Tibial nerve (tissue), 4 donors: ENCODE measurements at regions not wholly inside any gene's neighbourhood (a gene's known extent, or its start where the extent isn't known, plus 50 kb on each side); places are given as distances from the start of the nearest gene placed in this dataset.

Experiments
- DNase-seq, 2 donors: peaks; one replicate each; pipeline ENCODE4 v3.0.0-alpha.2; 2019; ENCODE audit warnings: low spot score in 2 of 2
- H3K27ac ChIP-seq, 4 donors: fragments of 200-600 bp; sonication (generic) in 3 of 4; one replicate each; pipeline ENCODE4 v1.5.1; 2017 to 2019; ENCODE audit warnings: mild to moderate bottlenecking in 1 of 4
- H3K27me3 ChIP-seq, 2 donors: fragments of 200-600 bp; sonication (generic) in 1 of 2; one replicate each; pipeline versions ENCODE4 v1.5.1 to v1.6.0; 2017 to 2019
- H3K36me3 ChIP-seq, 3 donors: fragments of 200-600 bp; sonication (generic); one replicate each; pipeline ENCODE4 v1.5.1; 2018 to 2019
- H3K4me1 ChIP-seq, 4 donors: fragments of 200-600 bp; sonication (generic) in 3 of 4; one replicate each; pipeline ENCODE4 v1.5.1; 2017 to 2019
- H3K4me3 ChIP-seq, 4 donors: fragments of 200-600 bp; sonication (generic) in 3 of 4; one replicate each; pipeline ENCODE4 v1.5.1; 2017 to 2019; ENCODE audit warnings: mild to moderate bottlenecking in 1 of 4, moderate library complexity in 1 of 4
- H3K9me3 ChIP-seq, 4 donors: fragments of 200-600 bp; sonication (generic) in 3 of 4; one replicate each; pipeline ENCODE4 v1.5.1; 2017 to 2019
- CTCF ChIP-seq, 5 experiments: fragments of 200-600 bp in 3 of 5; fragments of 450-650 bp in 2 of 5; sonication (generic) in 3 of 5; IDR thresholded peaks; one replicate each; pipeline ENCODE4 v1.5.1; 2016 to 2019; ENCODE audit warnings: antibody characterized with exemption in 5 of 5, mild to moderate bottlenecking in 3 of 5, moderate library complexity in 2 of 5
- EP300 ChIP-seq, 2 donors: sonication (generic); formaldehyde crosslinking; IDR thresholded peaks; one replicate each; pipeline ENCODE4 v1.6.1; 2017; ENCODE audit warnings: antibody characterized with exemption in 2 of 2, mild to moderate bottlenecking in 1 of 2
- POLR2A ChIP-seq, 2 donors: fragments of 450-650 bp; IDR thresholded peaks; one replicate each; pipeline ENCODE4 v1.6.1; 2017; ENCODE audit warnings: antibody characterized with exemption in 2 of 2, mild to moderate bottlenecking in 2 of 2, moderate library complexity in 2 of 2
- WGBS, 2 donors: methylation state at CpG; one replicate each; pipeline ENCODE4 v1.1.5; 2018; 5-methylcytosine and 5-hydroxymethylcytosine counted together

GRCh38 chr15:29569533-29570092 is 252.7 kb downstream of the TJP1 start:
- H3K4me3 ChIP-seq, result peak overlapping the region in 2 of 4 donors; percentile 26 to 63
- peaks cover 0 to 46% of the 10 kb centered on the region in 2 donors for H3K27me3 ChIP-seq
- peaks cover 0 to 25% (median 0%) of the 10 kb centered on the region in 4 donors for H3K4me1 ChIP-seq
- DNase-seq, result no peak
- no peaks in the 10 kb centered on the region for H3K36me3 ChIP-seq
- H3K9me3 ChIP-seq, result no peaks in the 10 kb centered on the region
- TF ChIP-seq POLR2A (IDR thresholded peaks at IDR 0.05) (no peak), EP300 (IDR thresholded peaks at IDR 0.05) (no peak), CTCF (IDR thresholded peaks at IDR 0.05) (no peak)
- WGBS, 2 donors, result 3 to 4% methylated on average over 23 to 25 of the region's 37 CpGs
- H3K27ac ChIP-seq, result no peak overlapping the region

- peaks cover 0 to 46% of the 10 kb centered on the region in 2 donors for H3K27me3 ChIP-seq
- no peaks in the 10 kb centered on the region for H3K36me3 ChIP-seq
- TF ChIP-seq EP300 (IDR thresholded peaks at IDR 0.05) (no peak), POLR2A (IDR thresholded peaks at IDR 0.05) (no peak), CTCF (IDR thresholded peaks at IDR 0.05) (no peak)
- no peak overlapping the region for H3K27ac ChIP-seq
- no peak overlapping the region for H3K4me3 ChIP-seq
- H3K4me1 ChIP-seq, result peaks cover 0 to 25% (median 0%) of the 10 kb centered on the region in 4 donors
- WGBS, 2 donors, result 41 to 46% methylated on average over 9 of the region's 9 CpGs
- DNase-seq, result no peak
- no peaks in the 10 kb centered on the region for H3K9me3 ChIP-seq
These were observed 253.3 kb downstream of the TJP1 start for GRCh38 chr15:29568840-29569532.

GRCh38 chr15:29567336-29567735 is 254.9 kb downstream of the TJP1 start:
- TF ChIP-seq POLR2A (IDR thresholded peaks at IDR 0.05) (no peak), EP300 (IDR thresholded peaks at IDR 0.05) (no peak), CTCF (IDR thresholded peaks at IDR 0.05) (no peak)
- 79 to 84% methylated on average over 1 of the region's 1 CpG for WGBS, 2 donors
- H3K27ac ChIP-seq, result no peak overlapping the region
- no peaks in the 10 kb centered on the region for H3K36me3 ChIP-seq
- H3K4me3 ChIP-seq, result no peak overlapping the region
- peaks cover 0 to 38% of the 10 kb centered on the region in 2 donors for H3K27me3 ChIP-seq
- DNase-seq, result no peak
- peaks cover 0 to 25% (median 0%) of the 10 kb centered on the region in 4 donors for H3K4me1 ChIP-seq
- H3K9me3 ChIP-seq, result peaks cover 0 to 9% (median 0%) of the 10 kb centered on the region in 4 donors

GRCh38 chr15:29566914-29567313 is 255.4 kb downstream of the TJP1 start:
- TF ChIP-seq CTCF (IDR thresholded peaks at IDR 0.05), result no peak
- no peak for TF ChIP-seq POLR2A (IDR thresholded peaks at IDR 0.05)
- TF ChIP-seq EP300 (IDR thresholded peaks at IDR 0.05), result no peak
- 58 to 76% methylated on average over 3 of the region's 3 CpGs for WGBS, 2 donors
- H3K9me3 ChIP-seq, result peaks cover 0 to 11% (median 0%) of the 10 kb centered on the region in 4 donors
- H3K4me1 ChIP-seq, result peaks cover 0 to 22% (median 0%) of the 10 kb centered on the region in 4 donors
- H3K4me3 ChIP-seq, result no peak overlapping the region
- no peaks in the 10 kb centered on the region for H3K36me3 ChIP-seq
- H3K27ac ChIP-seq, result no peak overlapping the region
- DNase-seq, result no peak
- H3K27me3 ChIP-seq, result peaks cover 0 to 34% of the 10 kb centered on the region in 2 donors

- Histone ChIP-seq H3K27ac (no peak overlapping the region), H3K36me3 (no peaks in the 10 kb centered on the region), H3K27me3 (peaks cover 0 to 5% of the 10 kb centered on the region in 2 donors), H3K9me3 (peaks cover 0 to 13% (median 0%) of the 10 kb centered on the region in 4 donors), H3K4me3 (no peak overlapping the region), H3K4me1 (no peaks in the 10 kb centered on the region)
- DNase-seq, result no peak
- TF ChIP-seq CTCF (IDR thresholded peaks at IDR 0.05) (no peak), POLR2A (IDR thresholded peaks at IDR 0.05) (no peak), EP300 (IDR thresholded peaks at IDR 0.05) (no peak)
These were observed 259.2 kb downstream of the TJP1 start for GRCh38 chr15:29563112-29563511.
